ENCODE measurements at regions not wholly inside any gene's neighbourhood (a gene's known extent, or its start where the extent isn't known, plus 50 kb on each side); places are given as distances from the start of the nearest gene placed in this dataset.
"Not testable (repeated sequence)": the region's sequence is repeated elsewhere in the genome, so short reads cannot be mapped to it uniquely, and the experiment has no call there.

DNA sequence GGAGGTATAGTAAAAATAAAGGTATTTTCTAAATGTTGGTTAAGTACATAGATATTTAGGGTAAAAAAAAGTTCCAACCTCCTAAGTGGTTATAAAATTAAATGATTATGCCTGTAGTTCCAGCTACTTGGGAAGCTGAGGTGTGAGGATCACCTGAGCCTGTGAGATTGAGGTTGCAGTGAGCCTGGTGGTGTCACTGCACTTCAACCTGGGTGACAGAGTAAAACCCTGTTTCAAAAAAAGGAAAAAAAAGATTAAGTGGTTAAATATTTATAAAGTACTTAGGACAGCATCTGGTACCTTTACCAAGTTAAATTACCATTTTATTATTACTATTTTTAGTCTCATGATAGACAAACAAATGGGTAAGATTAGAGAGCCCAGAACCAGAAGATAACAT is 1801.0 kb downstream of the C4orf33 start:
- no peak for DNase-seq

DNA sequence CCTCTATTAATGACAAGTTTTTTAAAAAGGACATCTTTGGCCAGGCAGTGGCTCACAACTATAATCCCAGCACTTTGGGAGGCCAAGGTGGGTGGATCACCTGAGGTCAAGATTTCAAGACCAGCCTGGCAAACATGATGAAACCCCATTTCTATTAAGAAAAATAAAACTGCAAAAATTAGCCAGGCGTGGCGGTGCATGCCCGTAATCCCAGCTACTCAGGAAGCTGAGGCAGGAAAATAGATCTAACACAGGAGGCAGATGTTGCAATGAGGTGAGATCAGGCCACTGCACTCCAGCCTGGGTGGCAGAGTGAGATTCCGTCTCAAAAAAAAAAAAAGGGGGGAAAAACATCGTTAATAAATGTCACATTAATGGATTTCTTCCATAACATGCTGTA is 1805.4 kb downstream of the C4orf33 start:
- no peak for DNase-seq

DNA sequence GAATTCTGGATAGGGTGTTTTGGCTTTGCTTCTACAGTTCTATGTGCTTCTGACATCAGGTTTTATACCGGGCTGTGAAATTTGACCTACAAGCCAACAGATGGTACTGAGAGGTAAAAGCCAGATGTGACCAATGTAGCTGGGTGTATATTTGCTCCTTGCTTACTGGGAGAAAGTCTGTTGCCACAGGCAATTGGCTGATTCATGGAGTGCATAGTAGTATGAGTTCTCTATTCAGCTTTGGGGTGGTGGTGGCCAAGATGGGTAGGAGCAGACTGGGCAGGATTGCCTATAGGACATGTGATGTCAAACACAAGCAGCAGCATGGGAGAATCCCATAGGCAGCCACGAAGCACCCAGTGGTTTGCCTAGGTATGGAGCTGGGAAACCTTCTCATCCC is 1827.0 kb downstream of the C4orf33 start:
- no peak for DNase-seq

GRCh38 chr4:130955520-130955919 is 1859.6 kb downstream of the C4orf33 start:
- no peak for DNase-seq

- no peak for DNase-seq
Measured at GRCh38 chr4:130985371-130985770, 1889.4 kb downstream of the C4orf33 start.

DNA sequence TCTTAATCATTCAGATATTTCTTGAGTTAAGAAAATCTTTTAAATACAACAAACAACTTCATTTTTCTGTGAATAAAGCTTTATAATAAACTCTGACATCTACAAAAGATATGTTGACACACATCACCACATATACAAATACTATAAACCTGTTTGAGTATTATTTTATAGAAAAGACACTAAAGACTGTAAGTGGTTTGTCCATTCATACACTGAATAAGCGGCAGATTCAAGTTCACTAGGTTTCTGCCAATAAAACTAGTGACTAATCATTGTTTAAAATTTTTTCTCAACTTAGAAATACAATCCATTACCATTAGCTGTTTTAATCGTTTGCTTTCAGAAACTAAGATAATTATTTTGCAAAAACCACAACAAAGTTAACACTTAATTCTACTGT is 1900.0 kb downstream of the C4orf33 start:
- no peak for DNase-seq

GRCh38 chr4:131001371-131001770 is 1905.4 kb downstream of the C4orf33 start:
- no peak for DNase-seq

GRCh38 chr4:131002132-131002531 is 1906.2 kb downstream of the C4orf33 start:
- DNase-seq: no peak

DNA sequence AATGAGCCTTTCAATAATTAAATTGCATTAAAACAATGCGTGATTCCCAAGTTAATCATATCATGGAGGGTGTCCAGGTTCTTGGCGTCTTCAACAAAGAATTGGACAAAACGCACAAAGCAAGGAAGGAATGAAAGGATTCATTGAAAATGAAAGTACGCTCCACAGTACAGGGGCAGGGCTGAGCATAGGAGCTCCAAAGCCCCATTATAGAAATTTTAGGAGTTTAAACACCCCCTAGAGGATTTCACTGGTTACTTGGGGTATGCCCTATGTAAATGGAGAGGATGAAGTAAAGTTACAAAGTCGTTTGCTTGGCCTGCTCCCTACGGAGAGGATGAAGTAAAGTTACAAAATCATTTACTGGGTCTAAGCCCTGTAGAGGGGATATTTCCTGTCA is 1910.4 kb downstream of the C4orf33 start:
- DNase-seq: no peak

DNA sequence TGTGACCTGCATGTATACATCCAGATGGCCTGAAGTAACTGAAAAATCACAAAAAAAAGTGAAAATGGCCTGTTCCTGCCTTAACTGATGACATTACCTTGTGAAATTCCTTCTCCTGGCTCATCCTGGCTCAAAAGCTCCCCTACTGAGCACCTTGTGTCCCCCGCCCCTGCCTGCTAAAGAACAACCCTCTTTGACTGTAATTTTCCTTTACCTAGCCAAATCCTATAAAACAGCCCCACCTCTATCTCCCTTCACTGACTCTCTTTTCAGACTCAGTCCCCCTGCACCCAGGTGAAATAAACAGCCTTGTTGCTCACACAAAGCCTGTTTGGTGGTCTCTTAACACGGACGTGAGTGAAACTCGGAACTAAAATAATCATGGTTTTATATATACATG is 1916.0 kb downstream of the C4orf33 start:
- not testable (repeated sequence) for DNase-seq

DNA sequence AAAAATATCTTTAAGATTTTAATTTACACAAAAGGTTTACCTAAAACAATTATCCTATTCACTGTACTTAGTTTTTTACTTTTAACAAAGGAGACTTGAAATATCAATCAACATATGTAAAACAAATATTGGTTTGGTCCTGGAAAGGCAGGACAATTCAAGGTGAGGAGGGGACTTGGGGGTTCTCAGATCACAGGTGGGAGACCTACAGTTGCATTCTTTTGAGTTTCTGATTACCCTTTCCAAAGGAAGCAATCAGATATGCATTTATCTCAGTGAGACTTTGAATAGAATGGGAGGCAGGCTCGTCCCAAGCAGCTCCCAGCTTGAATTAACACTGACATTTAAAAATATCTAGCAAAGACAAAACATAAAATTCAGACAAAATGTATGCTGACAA is 1917.3 kb downstream of the C4orf33 start:
- no peak for DNase-seq

DNA sequence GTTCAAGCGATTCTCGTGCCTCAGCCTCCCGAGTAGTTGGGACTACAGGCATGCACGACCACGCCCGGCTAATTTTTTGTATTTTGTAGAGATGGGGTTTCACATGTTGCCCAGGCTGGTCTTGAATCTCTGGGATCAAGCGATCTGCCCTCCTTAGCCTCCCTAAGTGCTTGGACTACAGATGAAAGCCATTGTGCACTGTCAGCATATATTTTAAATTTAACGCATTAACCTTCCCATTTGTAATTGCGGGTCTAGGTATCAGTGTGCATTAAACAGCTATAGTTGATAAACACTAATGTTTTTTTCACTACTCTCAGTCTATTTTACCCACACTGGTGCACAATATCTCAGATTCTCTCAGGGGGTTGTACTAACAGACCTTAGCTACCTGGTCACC is 1930.8 kb downstream of the C4orf33 start:
- DNase-seq: no peak

DNA sequence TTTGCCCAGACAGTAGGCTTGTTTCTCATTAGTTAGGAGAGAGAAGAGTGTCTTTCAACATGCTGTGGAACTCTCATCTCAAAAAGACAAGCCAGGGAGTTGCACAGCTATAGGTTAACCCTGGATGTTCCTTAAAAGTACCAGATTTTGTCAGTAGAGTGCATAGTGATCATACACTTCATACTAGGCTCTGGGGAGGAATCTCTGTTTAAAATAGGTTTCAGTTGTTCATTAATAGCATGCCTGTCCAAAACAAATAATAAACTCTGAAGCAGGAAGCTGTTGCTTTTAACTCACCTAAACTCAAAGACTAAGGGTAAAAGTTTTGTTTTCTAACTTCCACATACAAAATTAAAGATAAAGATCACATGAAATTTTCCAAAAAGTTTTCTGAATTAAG is 1948.4 kb downstream of the C4orf33 start:
- DNase-seq: no peak

DNA sequence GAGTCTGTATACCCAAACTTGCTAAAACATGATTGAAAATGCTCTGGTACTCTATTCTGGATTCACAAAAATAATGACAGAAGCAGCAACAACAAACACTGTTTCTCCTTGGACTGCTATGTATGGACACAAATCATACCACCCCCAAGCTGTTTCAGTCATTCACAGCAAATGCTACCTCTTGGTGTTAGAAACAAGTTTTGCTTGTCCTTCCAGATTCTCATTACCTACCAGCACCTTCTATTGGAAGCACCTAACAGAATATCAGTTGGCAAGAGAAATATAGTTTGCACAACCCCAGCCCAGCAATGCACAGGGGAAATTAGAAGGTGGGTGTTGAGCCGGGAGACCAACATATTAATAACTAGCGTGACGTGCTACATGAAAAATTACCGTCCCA is 1950.9 kb downstream of the C4orf33 start:
- no peak for DNase-seq

DNA sequence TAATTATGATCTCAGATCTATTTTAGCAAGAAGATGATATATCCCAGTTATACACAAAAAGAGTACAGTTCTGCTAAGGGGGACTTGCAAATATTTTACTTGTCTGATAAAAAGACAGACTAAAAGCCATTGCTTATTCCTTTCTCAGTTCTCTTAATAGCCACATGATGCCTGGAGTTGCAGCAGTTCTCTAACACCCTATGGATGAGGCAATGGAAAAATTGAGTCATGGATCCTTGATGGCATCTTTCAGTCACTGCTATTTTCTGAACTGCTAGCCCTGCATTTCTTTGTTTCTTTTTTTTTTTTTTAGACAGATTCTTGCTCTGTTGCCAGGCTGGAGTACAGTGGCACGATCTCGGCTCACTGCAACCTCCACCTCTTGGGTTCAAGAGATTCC is 1956.7 kb downstream of the C4orf33 start:
- DNase-seq: no peak

DNA sequence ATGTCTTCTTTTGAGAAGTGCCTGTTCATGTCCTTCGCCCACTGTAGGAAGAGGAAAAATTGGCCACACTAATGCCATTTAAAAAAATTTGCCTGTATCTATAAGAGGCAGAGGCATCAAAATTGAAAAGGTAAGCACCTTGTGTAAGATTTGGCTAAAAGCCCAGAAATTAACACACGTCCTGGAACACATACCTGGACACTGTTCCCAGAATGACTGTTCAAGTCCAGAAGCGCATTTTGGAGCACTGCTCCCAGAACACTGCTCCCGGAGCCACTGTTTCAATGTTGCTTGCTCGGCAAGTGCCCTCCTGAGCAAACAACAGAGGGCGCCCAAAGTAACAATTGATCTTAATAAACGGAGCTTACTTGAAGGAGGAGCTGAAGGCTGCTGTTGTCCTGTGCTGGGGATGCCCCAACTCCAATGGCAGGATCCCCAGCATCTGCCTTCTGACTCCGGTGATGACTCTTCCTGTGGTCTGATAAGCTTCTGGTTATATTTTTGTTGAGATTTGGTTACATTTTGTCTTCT is 1958.6 kb downstream of the C4orf33 start:
- DNase-seq: no peak

- no peak for DNase-seq
Measured at GRCh38 chr4:131061734-131062133, 1965.8 kb downstream of the C4orf33 start.

DNA sequence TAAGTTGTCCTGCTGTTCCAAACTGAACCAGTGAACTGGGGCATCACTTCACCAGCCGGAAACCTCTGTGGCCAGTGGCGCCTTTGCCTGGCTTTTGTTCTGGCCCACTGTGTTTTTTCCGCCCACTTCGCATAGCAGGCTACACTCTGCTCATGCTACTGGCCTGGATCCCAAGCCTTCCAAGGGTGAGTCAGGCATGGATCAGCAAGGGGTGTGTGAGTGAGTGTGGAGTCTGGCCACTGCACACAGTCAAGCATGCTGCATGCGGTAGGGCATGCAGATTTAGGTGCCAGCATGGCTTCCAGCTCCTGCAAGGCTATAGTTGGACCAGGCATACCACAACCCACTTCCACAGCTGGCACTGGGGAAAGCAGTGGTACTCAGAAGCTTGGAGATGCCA is 1967.9 kb downstream of the C4orf33 start:
- DNase-seq: no peak

- DNase-seq: no peak
Measured at GRCh38 chr4:131081069-131081468, 1985.1 kb downstream of the C4orf33 start.

DNA sequence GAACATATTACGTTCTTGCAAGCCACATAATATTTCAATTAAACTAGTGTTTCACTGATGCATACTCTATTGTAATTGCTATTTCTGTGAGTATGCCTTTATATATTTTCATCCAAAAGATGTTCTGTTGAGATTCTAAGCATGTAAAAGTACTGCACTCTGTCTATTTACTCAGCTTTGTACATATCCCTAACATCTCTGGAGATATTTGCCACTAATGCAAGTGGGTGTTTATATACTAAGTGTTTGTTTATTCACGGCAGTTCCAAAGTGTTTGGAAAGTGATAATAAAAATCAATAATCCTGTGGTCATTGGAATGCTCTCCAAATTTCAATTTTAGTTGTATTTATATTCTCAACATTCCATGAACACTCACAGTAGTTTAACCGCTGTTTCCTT is 1989.0 kb downstream of the C4orf33 start:
- no peak for DNase-seq

- peak; percentile 7 for DNase-seq
Measured at GRCh38 chr4:131091896-131092295, 1995.9 kb downstream of the C4orf33 start.

DNA sequence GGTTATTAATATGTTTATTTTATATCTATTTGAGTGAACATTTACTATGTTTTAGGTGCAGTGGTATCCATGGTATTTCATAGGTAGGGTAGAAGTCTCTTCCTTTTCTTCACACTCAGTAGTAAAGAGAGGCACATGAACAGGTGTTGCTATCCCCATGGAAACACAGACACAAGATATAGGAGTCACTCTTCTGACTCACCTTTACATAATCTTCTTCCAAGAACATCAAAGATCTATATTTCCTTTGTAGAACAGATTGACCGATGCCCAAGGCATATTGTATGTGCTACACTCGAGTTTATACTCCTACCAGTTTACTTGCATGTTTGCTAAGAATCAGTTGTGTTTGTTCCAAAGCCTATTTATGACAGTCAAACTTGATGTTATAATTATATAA is 1997.4 kb downstream of the C4orf33 start:
- no peak for DNase-seq

- no peak for DNase-seq
Measured at GRCh38 chr4:131098976-131099375, 2003.0 kb downstream of the C4orf33 start.

GRCh38 chr4:131113273-131113672 is 2017.3 kb downstream of the C4orf33 start:
- DNase-seq: no peak

GRCh38 chr4:131113704-131114103 is 2017.8 kb downstream of the C4orf33 start:
- DNase-seq: no peak

- no peak for DNase-seq
Measured at GRCh38 chr4:131119661-131120060, 2023.7 kb downstream of the C4orf33 start.
